HepG2 (cell line): ENCODE measurements at regions not wholly inside any gene's neighbourhood (a gene's known extent, or its start where the extent isn't known, plus 50 kb on each side); places are given as distances from the start of the nearest gene placed in this dataset.

Source experiments
- ATAC-seq: fragments of 200-7000 bp; cut with Tn5 transposase; 3 replicates; pipeline ENCODE4 v1.9.1; 2020; ENCODE audit warnings: mild to moderate bottlenecking, moderate library complexity
- BruUV-seq: library from RNA; stranded (reverse); fragments of 400-500 nt; replicated peaks from 2 replicates; lab custom pipeline; 2021; lab: Mats Ljungman, UMichigan
- CTCF ChIA-PET: fragments of 300-600 bp; formaldehyde crosslinking; extraction: SDS; loops from one replicate; lab custom pipeline; 2021; ENCODE audit warnings: low total read pairs, inconsistent platforms, low intra/inter-chr PET ratio; lab: Yijun Ruan, JAX
- POLR2A ChIA-PET: fragments of 350-600 bp; sonication (Branson Sonifier 250); formaldehyde crosslinking; loops from one replicate; lab custom pipeline; 2020; ENCODE audit warnings: antibody characterized with exemption, inconsistent platforms; lab: Yijun Ruan, JAX
- DNase-seq: peaks from one replicate; pipeline ENCODE4 v3.0.0-alpha.2; 2015; ENCODE audit warnings: low spot score
- FAIRE-seq: peaks from 3 replicates; lab custom pipeline; 2011; peaks lifted over from hg19 to GRCh38; lab: Jason Lieb, UNC
- H2AFZ ChIP-seq: one replicate; pipeline ENCODE4 v1.6.1; 2011; ENCODE audit warnings: low read length, inconsistent platforms
- H3K27ac ChIP-seq: fragments of 300-600 bp; 3 replicates; pipeline ENCODE4 v1.8.0; 2011; ENCODE audit warnings: mixed run types, mild to moderate bottlenecking, mixed read lengths, low read length, inconsistent platforms; ENCODE audit not compliant: insufficient read depth; ENCODE audit errors: extremely low read length
- H3K27me3 ChIP-seq, 2 experiments: fragments of 200-600 bp in 1 of 2; 2 replicates in 1 of 2; 3 replicates in 1 of 2; pipeline versions ENCODE4 v1.6.0 to v1.8.0; 2011; ENCODE audit warnings: low read length in 2 of 2, mild to moderate bottlenecking in 2 of 2, moderate library complexity in 2 of 2, inconsistent platforms in 1 of 2; ENCODE audit not compliant: insufficient read depth in 2 of 2, control insufficient read depth in 1 of 2
- H3K36me3 ChIP-seq, 2 experiments: fragments of 200-600 bp in 1 of 2; replicated peaks in 1 of 2; 2 replicates in 1 of 2; 3 replicates in 1 of 2; pipeline versions ENCODE4 v1.5.1 to v1.8.0; 2011; ENCODE audit warnings: low read length in 2 of 2, inconsistent platforms in 1 of 2; ENCODE audit not compliant: insufficient read depth in 2 of 2, control insufficient read depth in 1 of 2
- H3K4me1 ChIP-seq: 2 replicates; pipeline ENCODE4 v1.5.1; 2012; ENCODE audit warnings: low read length, inconsistent platforms; ENCODE audit not compliant: insufficient read depth
- H3K4me2 ChIP-seq: 2 replicates; pipeline ENCODE4 v1.6.0; 2011; ENCODE audit warnings: low read depth, low read length, inconsistent platforms
- H3K4me3 ChIP-seq, 3 experiments: fragments of 200-600 bp in 1 of 3; sonication (generic), shearing (Covaris generic) in 1 of 3; replicated peaks in 1 of 3; 2 replicates each; pipeline ENCODE4 v1.5.1; 2011 to 2016; ENCODE audit warnings: low read length in 3 of 3, inconsistent platforms in 2 of 3, low read depth in 2 of 3, mild to moderate bottlenecking in 2 of 3, control low read depth in 1 of 3, mixed read lengths in 1 of 3; ENCODE audit not compliant: insufficient read depth in 1 of 3
- H3K79me2 ChIP-seq: one replicate; pipeline ENCODE4 v1.6.1; 2011; ENCODE audit warnings: low read length, inconsistent platforms; ENCODE audit not compliant: insufficient read depth
- H3K9ac ChIP-seq: 2 replicates; pipeline ENCODE4 v1.6.0; 2011; ENCODE audit warnings: mild to moderate bottlenecking, low read depth, low read length, inconsistent platforms; ENCODE audit not compliant: insufficient read depth
- H3K9me3 ChIP-seq: 2 replicates; pipeline ENCODE4 v1.5.1; 2012; ENCODE audit warnings: mild to moderate bottlenecking, low read length
- H4K20me1 ChIP-seq: 2 replicates; pipeline ENCODE4 v1.6.0; 2011; ENCODE audit warnings: inconsistent platforms, mild to moderate bottlenecking, low read length, moderate library complexity; ENCODE audit not compliant: insufficient read depth
- CREBL2 ChIP-seq: sonication (generic); formaldehyde crosslinking; IDR thresholded peaks from 2 replicates; pipeline ENCODE4 v1.8.1; 2023; ENCODE audit warnings: missing genetic modification reagents, mild to moderate bottlenecking, borderline replicate concordance
- CTCF ChIP-seq: sonication (generic); formaldehyde crosslinking; IDR thresholded peaks from 2 replicates; pipeline ENCODE4 v1.5.0; 2020; ENCODE audit warnings: mild to moderate bottlenecking, missing genetic modification reagents, moderate library complexity
- NFIC ChIP-seq: IDR thresholded peaks from 2 replicates; pipeline ENCODE4 v1.6.1; 2012; ENCODE audit warnings: mild to moderate bottlenecking, low read length, inconsistent platforms
- RAD21 ChIP-seq: fragments of 450-650 bp; formaldehyde crosslinking; IDR thresholded peaks from 2 replicates; pipeline ENCODE4 v1.5.0; 2020; ENCODE audit warnings: mild to moderate bottlenecking
- SMC3 ChIP-seq: IDR thresholded peaks from 2 replicates; pipeline ENCODE4 v1.6.1; 2011; ENCODE audit warnings: low read length, improper control_type of control experiment
- STAG1 ChIP-seq: sonication (generic); formaldehyde crosslinking; IDR thresholded peaks from 2 replicates; pipeline ENCODE4 v1.4.0; 2020; ENCODE audit warnings: missing genetic modification reagents
- TEAD3 ChIP-seq: optimal IDR thresholded peaks from 2 replicates; pipeline ENCODE3; 2016; ENCODE audit warnings: borderline replicate concordance
- XRCC5 ChIP-seq: fragments of 200-400 bp; formaldehyde crosslinking; optimal IDR thresholded peaks from 2 replicates; pipeline ENCODE3; 2017; ENCODE audit warnings: mild to moderate bottlenecking, low read length
- ZNF432 ChIP-seq: sonication (generic); formaldehyde crosslinking; IDR thresholded peaks from 2 replicates; pipeline ENCODE4 v1.5.0; 2020; ENCODE audit warnings: missing genetic modification reagents, mild to moderate bottlenecking, borderline replicate concordance
- WGBS: methylation state at CpG from one replicate; pipeline ENCODE4 v1.1.6; 2017; ENCODE audit warnings: low lambda C conversion rate; 5-methylcytosine and 5-hydroxymethylcytosine counted together
- in situ Hi-C: cut with HindIII; loops from 2 replicates; pipeline ENCODE4 v1.10.0; 2017; ENCODE audit warnings: low pct_unique_long_range_greater_than_20kb; ENCODE audit not compliant: extremely low pct_ligation_motif_present
- intact Hi-C: fragments of 100-400 bp; cut with micrococcal nuclease; formaldehyde crosslinking; loops from one replicate; pipeline ENCODE4 v1.10.0; 2022; ENCODE audit not compliant: unreplicated experiment

DNA sequence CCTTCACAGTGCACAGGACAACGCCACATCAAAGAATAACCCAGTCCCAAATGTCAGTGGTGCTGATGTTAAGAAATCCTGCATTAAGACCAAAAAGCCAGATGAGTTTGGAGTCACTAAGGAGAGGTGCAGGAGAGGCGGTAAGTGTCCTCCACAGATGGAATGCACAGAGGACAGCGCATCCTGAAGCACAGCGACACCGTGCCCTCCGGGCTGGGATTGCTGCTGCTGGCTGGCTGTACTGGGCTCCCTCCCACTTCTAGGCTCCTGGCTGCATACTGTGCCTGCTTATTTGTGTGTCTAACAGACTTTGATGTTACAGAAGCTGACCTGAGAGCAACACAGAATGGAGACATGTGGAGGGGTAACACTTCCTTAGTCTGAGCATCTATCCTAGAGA is 325.6 kb upstream of the BOD1L1 start:
- H3K4me2 ChIP-seq = no peak overlapping the region
- ChIA-PET POLR2A (no interaction called here), CTCF (no interaction called here)
- no peaks in the 10 kb centered on the region for H3K36me3 ChIP-seq
- H3K9ac ChIP-seq = no peak overlapping the region
- H2AFZ ChIP-seq = no peak overlapping the region
- H4K20me1 ChIP-seq = no peaks in the 10 kb centered on the region
- no peak for DNase-seq
- H3K79me2 ChIP-seq = no peaks in the 10 kb centered on the region
- intact Hi-C loops (no loop called here), in situ Hi-C loops (loop anchor here (25.0 kb wide), 1 partner anchor 291 kb away; no protein-coding TSS in a partner anchor)
- peak; percentile 100 for ATAC-seq
- H3K4me3 ChIP-seq = no peak overlapping the region
- no peaks in the 10 kb centered on the region for H3K4me1 ChIP-seq
- peaks cover under 1% of the 10 kb centered on the region; the same call in 1 of the 2 replicates for H3K9me3 ChIP-seq
- H3K27ac ChIP-seq = no peak overlapping the region
- no peaks in the 10 kb centered on the region for H3K27me3 ChIP-seq
- FAIRE-seq = no peak
- no TSS peak for BruUV-seq
- 0% methylated on average over 2 of the region's 6 CpGs for WGBS
- peak; percentile 62 for TF ChIP-seq CTCF (CRISPR knock-in tag)
- TF ChIP-seq RAD21 (CRISPR knock-in tag) = peak; percentile 23; the same call in 1 of the 2 replicates
- no peak for TF ChIP-seq CREBL2 (CRISPR knock-in tag)
- TF ChIP-seq STAG1 = peak; percentile 56
- peak; percentile 18 for TF ChIP-seq TEAD3 (CRISPR knock-in tag)
- TF ChIP-seq XRCC5 = peak; percentile 52
- TF ChIP-seq SMC3 = 0 out of 2 replicates have a peak, but pooled peaks have one; percentile 15
- no peak for TF ChIP-seq NFIC
- no peak for TF ChIP-seq ZNF432
